MCF 10A (cell line): ENCODE measurements at regions not wholly inside any gene's neighbourhood (a gene's known extent, or its start where the extent isn't known, plus 50 kb on each side); places are given as distances from the start of the nearest gene placed in this dataset.

Experiments
- BruUV-seq: library from RNA; stranded (reverse); fragments of 400-500 nt; replicated peaks from 2 replicates; lab custom pipeline; 2021; lab: Mats Ljungman, UMichigan
- CTCF ChIA-PET: fragments of 300-600 bp; sonication (Branson Sonifier 250); formaldehyde crosslinking; extraction: SDS; loops from one replicate; lab custom pipeline; 2021; ENCODE audit warnings: antibody characterized with exemption, inconsistent platforms; lab: Yijun Ruan, JAX
- POLR2A ChIA-PET: fragments of 300-600, 350-650 bp; sonication (Branson Sonifier 250); formaldehyde crosslinking; extraction: SDS; loops from one replicate; lab custom pipeline; 2020; ENCODE audit warnings: antibody characterized with exemption, inconsistent platforms; lab: Yijun Ruan, JAX
- DNase-seq: peaks from one replicate; pipeline ENCODE4 v3.0.0-alpha.2; 2018; ENCODE audit not compliant: unreplicated experiment
- H3K27ac Mint-ChIP-seq: one replicate; pipeline ENCODE4 v1.8.0; 2022; ENCODE audit warnings: mild to moderate bottlenecking, low read depth, mixed read lengths; ENCODE audit not compliant: unreplicated experiment
- H3K27me3 Mint-ChIP-seq: one replicate; pipeline ENCODE4 v1.8.0; 2022; ENCODE audit warnings: mixed read lengths; ENCODE audit not compliant: insufficient read depth, unreplicated experiment
- H3K36me3 Mint-ChIP-seq: one replicate; pipeline ENCODE4 v1.8.0; 2022; ENCODE audit warnings: mild to moderate bottlenecking, moderate library complexity, mixed read lengths; ENCODE audit not compliant: insufficient read depth, unreplicated experiment
- H3K4me1 Mint-ChIP-seq: one replicate; pipeline ENCODE4 v1.8.0; 2022; ENCODE audit warnings: mixed read lengths; ENCODE audit not compliant: insufficient read depth, unreplicated experiment
- H3K4me3 Mint-ChIP-seq: one replicate; pipeline ENCODE4 v1.8.0; 2022; ENCODE audit warnings: mild to moderate bottlenecking, moderate library complexity, mixed read lengths; ENCODE audit not compliant: unreplicated experiment
- H3K9me3 Mint-ChIP-seq: one replicate; pipeline ENCODE4 v1.8.0; 2022; ENCODE audit warnings: mixed read lengths; ENCODE audit not compliant: unreplicated experiment
- intact Hi-C: fragments of 100-400 bp; cut with micrococcal nuclease; formaldehyde crosslinking; loops from 2 replicates; pipeline ENCODE4 v1.14.1; 2022
- TF ChIP-seq, protein P1 (sequence below): fragments of 200-600 bp; IDR thresholded peaks from one replicate; pipeline ENCODE4 v1.8.0; 2022; ENCODE audit warnings: antibody characterized with exemption, mild to moderate bottlenecking; ENCODE audit not compliant: unreplicated experiment

DNA sequence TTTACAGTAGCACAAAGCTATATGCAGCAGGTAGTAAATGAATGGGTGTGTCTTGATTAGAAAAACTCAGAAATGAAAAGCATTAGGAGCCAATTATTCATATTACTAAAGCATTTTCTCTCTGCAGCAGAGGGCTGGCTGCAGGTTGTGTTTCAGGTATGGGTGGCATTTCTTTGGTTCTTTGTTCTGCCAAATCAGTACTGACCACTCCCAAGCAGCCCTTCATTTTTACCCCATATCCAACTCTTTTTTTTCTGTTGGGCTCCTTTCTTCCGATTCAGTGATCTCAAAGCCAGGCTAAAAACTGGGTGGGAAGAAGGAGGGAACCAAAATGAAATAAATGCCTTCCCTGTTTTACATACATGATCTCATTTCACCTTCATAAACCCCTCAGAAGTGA is 162.3 kb downstream of the SPRY1 start:
- H3K4me3 Mint-ChIP-seq: no peak overlapping the region
- no peaks in the 10 kb centered on the region for H3K36me3 Mint-ChIP-seq
- intact Hi-C loops: no loop called here
- POLR2A ChIA-PET: interaction anchor here (0.7 kb wide), 1 partner anchor 13 kb away, joined by 3 read pairs; no protein-coding TSS in a partner anchor
- CTCF ChIA-PET: interaction anchor here (1.0 kb wide), 1 partner anchor 92 kb away, joined by 3 read pairs; no protein-coding TSS in a partner anchor
- peaks cover 30% of the 10 kb centered on the region for H3K4me1 Mint-ChIP-seq
- TF ChIP-seq, protein P1, sequence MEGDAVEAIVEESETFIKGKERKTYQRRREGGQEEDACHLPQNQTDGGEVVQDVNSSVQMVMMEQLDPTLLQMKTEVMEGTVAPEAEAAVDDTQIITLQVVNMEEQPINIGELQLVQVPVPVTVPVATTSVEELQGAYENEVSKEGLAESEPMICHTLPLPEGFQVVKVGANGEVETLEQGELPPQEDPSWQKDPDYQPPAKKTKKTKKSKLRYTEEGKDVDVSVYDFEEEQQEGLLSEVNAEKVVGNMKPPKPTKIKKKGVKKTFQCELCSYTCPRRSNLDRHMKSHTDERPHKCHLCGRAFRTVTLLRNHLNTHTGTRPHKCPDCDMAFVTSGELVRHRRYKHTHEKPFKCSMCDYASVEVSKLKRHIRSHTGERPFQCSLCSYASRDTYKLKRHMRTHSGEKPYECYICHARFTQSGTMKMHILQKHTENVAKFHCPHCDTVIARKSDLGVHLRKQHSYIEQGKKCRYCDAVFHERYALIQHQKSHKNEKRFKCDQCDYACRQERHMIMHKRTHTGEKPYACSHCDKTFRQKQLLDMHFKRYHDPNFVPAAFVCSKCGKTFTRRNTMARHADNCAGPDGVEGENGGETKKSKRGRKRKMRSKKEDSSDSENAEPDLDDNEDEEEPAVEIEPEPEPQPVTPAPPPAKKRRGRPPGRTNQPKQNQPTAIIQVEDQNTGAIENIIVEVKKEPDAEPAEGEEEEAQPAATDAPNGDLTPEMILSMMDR: no peak
- no peak for DNase-seq
- no TSS peak for BruUV-seq
- no peaks in the 10 kb centered on the region for H3K9me3 Mint-ChIP-seq
- H3K27ac Mint-ChIP-seq: no peak overlapping the region
- no peaks in the 10 kb centered on the region for H3K27me3 Mint-ChIP-seq

DNA sequence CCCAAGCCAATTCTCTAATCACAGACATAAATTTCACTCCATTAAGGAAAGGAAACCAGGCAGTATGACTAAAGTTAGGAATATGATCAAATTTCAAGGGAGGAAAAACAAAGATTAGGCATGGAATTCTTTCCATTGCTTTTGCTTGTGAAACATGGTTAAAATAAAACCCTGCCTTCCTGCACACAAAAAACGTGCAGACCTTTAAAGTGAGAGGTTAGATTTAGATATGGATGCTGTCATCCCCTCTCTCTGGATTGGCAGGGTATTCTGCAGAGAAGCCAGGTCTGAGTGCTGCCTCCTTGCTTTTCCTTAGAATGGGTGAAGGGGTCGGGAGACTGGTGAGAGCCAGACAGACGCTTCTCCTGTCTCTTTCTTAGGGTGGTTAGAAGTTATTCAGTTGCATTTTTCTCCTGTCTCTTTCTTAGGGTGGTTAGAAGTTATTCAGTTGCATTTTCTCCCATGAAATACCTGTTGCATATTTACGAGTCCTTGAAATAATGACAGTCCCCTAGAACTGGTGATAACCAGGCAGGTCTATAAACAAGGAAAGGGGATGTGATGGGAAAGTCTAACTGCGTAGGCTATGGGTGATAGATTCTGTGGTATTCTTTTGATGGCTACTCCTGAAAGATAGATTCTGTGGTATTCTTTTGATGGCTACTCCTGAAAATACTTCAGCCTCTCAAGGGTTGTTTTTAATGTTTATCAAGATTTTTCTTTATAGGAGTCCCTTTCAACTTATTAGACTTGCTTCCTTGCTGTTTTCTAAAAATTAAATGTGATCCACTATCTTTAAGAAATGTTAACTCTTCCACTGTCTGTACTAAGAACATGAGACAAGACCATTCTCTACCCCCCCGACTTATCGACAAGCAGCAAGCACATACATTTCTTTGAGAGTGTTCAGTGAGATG is 163.6 kb downstream of the SPRY1 start:
- H3K4me3 Mint-ChIP-seq: no peak overlapping the region
- ChIA-PET POLR2A (no interaction called here), CTCF (no interaction called here)
- H3K27me3 Mint-ChIP-seq: no peaks in the 10 kb centered on the region
- H3K27ac Mint-ChIP-seq: no peak overlapping the region
- H3K4me1 Mint-ChIP-seq: peaks cover 18% of the 10 kb centered on the region
- intact Hi-C loops: loop anchor here (5.0 to 10.0 kb wide), 2 partner anchors 552 to 705 kb away; no protein-coding TSS in a partner anchor
- DNase-seq: no peak
- no peaks in the 10 kb centered on the region for H3K36me3 Mint-ChIP-seq
- BruUV-seq: no TSS peak
- TF ChIP-seq, protein P1: no peak
- H3K9me3 Mint-ChIP-seq: no peaks in the 10 kb centered on the region

DNA sequence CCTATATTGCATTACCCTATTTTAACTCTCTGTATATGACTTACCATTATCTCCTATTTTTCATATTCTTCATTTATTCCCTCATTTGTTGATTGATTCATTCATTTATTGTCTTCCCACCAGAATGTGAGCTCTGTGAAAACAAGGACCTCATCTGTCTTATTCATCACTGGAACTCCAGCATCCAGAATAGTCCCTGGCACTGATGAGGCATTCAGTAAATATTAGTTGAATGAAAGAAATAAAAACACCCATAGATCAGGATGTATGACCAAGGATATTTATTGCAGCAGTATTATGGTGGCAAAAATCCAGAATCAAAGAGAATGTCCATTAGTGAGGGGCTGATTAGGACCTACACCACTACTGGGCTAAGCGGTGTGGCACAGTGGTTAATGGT is 164.9 kb downstream of the SPRY1 start:
- Mint-ChIP-seq H3K4me1 (peaks cover 7% of the 10 kb centered on the region), H3K4me3 (no peak overlapping the region), H3K9me3 (no peaks in the 10 kb centered on the region), H3K27me3 (no peaks in the 10 kb centered on the region), H3K27ac (no peak overlapping the region), H3K36me3 (no peaks in the 10 kb centered on the region)
- ChIA-PET POLR2A (no interaction called here), CTCF (no interaction called here)
- TF ChIP-seq, protein P1: no peak
- no peak for DNase-seq
- intact Hi-C loops: loop anchor here (5.0 to 10.0 kb wide), 2 partner anchors 551 to 703 kb away; no protein-coding TSS in a partner anchor
- no TSS peak for BruUV-seq

DNA sequence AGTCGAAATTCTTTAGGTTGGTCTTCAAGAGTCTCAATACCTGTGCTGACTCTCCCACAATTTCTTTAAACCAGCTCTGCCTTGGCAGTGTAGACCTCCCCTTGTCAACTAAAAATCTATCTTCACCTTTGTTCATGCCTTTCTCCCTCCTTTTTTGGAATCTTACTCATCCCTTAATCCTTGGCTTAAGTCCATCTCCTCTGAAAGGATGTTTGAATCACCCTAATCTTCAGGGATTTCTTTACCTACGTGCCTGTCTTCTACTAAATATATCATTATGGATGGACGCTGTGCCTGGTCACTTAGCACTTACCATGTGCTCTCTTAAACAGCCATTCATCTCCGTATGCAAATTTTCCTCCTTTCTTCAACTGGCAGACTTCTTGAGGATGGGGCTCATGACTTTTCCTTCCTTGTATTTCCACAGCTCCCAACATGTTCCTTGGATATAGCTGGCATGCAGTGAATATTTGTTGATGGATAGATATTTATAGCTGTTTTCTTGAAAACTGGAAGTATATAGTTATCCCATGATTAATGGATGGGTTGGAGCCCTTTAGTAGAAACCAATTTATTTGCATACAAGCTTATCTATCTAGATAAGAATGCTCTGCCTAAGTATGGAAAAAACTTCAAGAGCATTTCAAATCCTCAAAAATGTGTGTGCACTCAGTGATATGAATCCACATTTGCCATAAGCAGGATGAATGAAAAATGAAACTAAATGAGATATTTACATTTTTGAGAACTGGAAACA is 166.6 kb downstream of the SPRY1 start:
- no TSS peak for BruUV-seq
- TF ChIP-seq, protein P1: no peak
- Mint-ChIP-seq H3K4me1 (peaks cover 7% of the 10 kb centered on the region), H3K4me3 (no peak overlapping the region), H3K9me3 (no peaks in the 10 kb centered on the region), H3K36me3 (no peaks in the 10 kb centered on the region), H3K27me3 (no peaks in the 10 kb centered on the region), H3K27ac (no peak overlapping the region)
- ChIA-PET CTCF (interaction anchor here (0.7 to 3.4 kb wide), 6 partner anchors 12 to 164 kb away, joined by 3 to 34 read pairs (median 4); no protein-coding TSS in a partner anchor), POLR2A (interaction anchor here (0.6 to 2.3 kb wide), 3 partner anchors 8 to 167 kb away, joined by 3 to 7 read pairs (median 4); partner anchors contain the start of gene SPRY1)
- intact Hi-C loops: loop anchor here (5.0 to 10.0 kb wide), 2 partner anchors 549 to 702 kb away; no protein-coding TSS in a partner anchor
- DNase-seq: peak; percentile 58
